Midbrain (tissue), 1 donor: ENCODE measurements at regions not wholly inside any gene's neighbourhood (a gene's known extent, or its start where the extent isn't known, plus 50 kb on each side); places are given as distances from the start of the nearest gene placed in this dataset.

Experiments used
- DNase-seq: peaks from one replicate; lab custom pipeline; 2025; lab: John Stamatoyannopoulos, UW

GRCh38 chr1:163406772-163407171, 85.0 kb downstream of the NUF2 start:
- DNase-seq, result no peak

GRCh38 chr1:163408262-163408661, 86.5 kb downstream of the NUF2 start:
- no peak for DNase-seq

- DNase-seq, result peak; percentile 61
Observed at GRCh38 chr1:163410073-163410999, 88.6 kb downstream of the NUF2 start.

DNA sequence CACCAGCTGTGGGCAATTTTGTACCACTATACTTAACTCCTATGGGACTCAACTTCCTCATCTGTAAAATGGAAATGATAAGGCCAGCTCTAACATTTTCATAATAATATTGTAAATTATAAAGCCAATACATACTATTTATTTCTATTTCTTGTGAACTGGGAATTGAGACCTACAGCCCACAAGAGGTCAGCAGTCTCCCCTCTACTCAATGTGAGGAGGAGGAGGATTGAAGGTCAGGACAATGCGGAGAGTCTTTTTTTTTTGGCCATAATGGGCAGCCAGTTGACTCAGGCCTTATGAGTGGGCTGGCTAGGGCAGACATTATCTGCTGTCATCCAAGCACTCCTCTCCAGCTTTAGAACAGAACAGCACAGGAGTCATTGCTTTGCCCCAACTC, 90.5 kb downstream of the NUF2 start:
- DNase-seq, result no peak

DNA sequence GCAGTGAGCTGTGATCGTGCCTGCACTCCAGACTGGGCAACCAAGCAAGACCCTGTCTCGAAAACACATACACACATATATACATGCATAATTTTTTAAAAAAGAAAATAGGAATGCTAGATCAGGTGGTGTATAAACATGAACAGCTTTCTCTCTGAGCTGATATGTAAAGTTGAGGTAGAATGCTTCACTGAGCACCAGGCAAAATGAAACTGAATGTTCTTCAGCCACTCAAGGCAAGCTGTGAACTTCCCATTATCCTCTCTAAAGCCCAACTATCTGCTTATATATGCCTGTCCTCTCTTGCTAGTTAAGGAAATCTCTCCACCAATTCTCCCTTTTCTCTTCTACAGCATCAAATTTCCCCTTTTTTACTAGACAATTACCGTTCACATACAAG, 93.0 kb downstream of the NUF2 start:
- no peak for DNase-seq

DNA sequence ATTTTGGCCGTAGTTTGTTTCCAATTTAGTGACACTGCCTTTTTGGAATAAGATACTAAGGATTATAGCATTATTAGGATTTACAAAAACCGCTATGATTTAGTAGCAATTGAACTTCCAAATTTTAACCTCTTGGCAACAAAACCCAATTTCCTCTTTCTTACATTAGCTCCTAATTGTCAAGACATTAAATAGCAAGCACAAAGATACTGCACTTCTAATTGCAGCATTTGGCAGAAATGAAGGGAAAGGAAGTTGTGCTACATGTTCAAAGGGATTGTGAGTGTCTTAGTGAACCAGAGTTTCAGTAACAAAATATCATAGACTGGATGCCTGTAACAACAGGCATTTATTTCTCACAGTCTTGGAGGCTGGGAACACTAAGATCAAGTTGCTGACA, 99.9 kb downstream of the NUF2 start:
- DNase-seq, result no peak

DNA sequence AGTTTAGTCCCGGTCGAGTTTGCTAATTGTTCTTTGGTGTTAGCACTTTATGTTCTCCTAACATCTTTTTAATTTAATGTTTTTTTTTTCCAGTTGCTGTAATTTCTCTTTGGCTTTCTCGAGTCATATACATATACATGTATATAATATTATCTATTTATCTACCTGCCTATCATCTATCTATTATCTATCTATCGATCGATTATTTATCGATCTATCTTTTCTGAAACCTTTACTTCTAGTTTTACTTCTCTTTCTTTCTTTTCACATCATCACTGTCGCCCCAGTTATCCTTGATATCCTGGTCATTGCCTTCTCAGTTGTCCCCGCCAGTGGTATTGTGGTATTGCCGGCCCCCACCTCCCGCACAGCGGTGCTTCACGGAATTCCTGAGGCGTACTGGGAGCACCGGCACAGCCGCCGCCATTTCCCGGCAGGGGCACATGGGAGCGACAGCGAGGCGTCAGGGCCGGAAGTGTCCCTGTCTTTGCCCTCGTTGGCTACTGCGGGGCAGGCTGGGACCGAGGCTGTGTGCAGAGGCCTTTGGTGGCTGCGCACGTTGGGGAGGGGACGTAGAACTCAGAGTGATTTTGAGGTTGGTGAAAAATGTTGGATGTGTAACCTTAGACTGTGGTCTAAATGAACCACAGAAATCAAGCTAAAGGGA, 101.1 kb downstream of the NUF2 start:
- DNase-seq, result no peak

DNA sequence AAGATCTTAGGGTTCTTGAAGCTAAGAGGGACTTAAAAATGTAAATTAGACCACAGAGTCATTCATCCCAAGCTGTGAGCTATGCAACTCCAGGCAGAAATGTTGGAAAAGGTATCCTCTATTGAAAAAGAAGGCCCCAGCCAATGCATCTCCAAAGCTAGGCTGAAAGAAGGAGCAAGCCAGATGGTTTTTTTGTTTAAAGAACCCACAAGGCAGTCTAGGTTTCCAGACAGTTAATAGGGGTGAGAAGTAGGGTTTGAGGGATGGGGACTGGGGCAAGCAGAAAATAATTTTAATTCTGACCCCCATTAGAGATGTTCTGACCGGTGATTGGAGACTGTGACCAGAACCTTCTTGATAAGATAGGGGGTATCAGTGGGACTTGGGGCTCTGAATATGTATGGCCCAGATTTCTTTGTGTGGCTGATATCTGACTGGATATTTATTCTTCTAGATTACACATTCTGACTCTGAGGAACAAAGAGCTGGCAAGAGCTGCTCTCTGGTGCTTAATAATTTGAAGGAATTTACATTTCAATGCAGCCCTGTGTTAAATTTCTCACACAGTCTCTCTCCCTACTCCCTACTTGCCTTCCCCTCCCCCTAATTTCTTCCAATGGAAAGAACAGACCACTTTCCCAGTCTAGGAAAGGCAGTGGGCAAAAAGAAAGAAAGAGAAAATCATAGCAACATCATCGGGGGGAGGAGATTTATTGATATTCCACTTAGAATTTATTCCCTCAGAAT, 104.9 kb downstream of the NUF2 start:
- DNase-seq, result no peak

GRCh38 chr1:163427279-163427678, 105.5 kb downstream of the NUF2 start:
- no peak for DNase-seq

DNA sequence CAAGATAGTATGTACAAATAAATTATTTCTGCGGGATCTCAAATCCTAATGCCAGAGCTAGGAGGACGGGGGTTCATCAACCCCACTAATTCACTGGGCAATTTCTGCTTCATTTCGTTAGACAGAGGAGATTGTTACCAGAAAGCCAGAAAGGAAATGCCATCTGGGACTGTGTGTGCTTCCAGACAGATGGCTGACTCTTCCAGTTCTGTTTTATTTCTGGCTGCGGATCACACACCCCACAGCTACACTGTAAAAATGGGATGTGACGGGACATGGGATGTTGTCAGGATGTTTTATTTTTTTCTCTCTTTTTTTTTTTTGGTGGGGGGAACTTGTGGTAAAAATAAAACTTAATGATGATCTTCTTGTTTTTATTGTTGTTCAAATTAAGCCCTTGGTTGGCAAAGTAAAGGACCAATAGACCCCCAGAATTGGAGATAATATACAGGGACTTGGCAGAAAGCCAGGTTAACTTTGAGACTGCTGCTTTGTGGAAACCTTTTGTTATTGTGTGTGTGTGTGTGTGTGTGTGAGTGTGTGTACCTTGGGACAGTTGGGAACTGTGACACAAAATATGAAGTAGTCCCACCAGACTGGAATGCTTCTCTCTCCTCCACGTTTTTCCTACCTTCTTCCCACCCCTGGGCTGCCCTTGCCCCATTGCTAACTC, 114.5 kb downstream of the NUF2 start:
- no peak for DNase-seq

DNA sequence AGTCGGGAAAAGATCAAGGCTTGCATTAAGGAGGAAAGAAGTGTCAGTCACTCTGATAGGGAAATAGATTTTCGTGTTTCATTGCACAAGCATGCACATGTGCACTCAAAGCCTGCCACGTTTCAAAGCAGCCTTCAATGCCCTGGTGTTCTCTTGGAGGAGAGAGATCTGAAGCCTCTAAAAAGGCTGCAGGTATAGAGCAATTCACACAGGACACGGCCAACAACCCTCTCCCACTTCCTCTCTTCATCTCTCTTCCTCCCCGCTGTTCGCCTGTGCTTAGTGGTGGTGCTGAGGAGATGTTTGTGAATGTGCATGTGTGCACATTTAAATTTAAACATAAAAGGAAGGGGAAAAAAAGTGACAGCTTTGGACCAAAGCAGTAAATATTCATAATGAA, 117.7 kb downstream of the NUF2 start:
- no peak for DNase-seq

- no peak for DNase-seq
Observed at GRCh38 chr1:163440090-163440489, 118.3 kb downstream of the NUF2 start.

DNA sequence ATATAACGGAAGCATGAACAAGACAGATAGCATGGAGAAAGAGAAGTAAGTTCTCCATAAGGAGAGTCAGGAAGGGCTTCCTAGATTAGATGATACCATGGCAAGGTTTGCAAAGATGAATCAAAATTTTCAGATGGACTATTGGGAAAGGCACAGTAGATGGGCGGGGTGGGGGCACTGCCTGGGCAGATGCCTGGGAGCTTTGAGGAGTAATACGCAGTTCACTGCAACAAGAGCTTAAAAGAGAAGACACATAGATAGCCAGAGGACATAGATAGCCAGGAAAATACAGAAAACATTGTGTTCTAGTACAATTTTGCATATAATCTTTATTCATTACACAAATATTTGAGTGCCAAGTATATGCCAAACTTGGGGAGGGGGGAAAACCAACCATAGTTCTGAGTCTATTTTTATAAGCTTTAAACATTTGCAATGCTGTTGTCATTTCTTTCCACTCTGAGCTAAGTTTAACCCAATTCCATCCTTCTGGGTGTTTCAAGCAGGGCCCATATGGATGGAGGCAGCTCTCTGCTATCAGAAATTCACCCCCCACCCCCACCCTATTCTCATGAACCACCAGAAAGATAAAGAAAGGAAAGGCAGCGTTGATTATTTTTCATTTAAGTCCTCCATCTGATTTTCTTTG, 120.6 kb downstream of the NUF2 start:
- no peak for DNase-seq

DNA sequence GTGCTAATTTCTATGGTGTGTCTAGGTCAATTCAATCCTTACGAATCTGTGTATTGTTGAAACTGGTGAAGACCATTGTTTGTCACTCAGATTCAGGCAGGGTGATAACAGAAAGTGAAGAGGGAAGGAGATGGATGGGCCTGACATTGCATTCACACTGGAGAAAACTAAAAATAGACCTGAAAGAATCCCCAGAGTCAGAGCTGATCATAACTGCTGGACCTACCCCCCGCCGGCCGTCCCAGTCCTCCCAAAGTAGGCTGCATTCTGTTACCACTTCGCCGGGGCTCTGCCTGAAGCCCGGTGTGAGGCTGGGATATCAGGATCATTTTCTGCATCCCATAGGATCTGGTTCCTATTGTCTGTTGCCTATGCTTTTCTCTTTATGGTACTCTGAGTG, 121.1 kb downstream of the NUF2 start:
- no peak for DNase-seq

- no peak for DNase-seq
Observed at GRCh38 chr1:163443863-163444262, 122.1 kb downstream of the NUF2 start.

DNA sequence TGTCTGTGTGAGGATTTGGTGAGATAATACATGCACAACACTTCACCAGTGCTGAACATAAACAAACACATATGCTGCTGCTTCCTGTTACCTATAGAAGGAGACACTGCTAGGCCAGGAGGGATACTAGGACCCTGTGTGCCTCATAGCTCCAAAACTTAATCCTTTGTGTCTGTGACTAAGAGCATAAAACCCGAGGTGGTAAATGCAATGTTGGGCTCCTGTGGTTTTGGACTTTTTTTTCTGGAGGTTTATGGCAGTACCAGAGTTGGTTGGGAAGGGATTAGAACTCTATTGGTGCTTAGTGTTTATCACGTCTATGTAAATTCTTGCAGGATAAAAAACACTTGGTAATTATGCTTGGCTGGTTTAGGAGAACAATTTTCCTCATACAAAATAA, 122.9 kb downstream of the NUF2 start:
- DNase-seq, result no peak

GRCh38 chr1:163450986-163451385, 129.2 kb downstream of the NUF2 start:
- DNase-seq, result no peak

- no peak for DNase-seq
Observed at GRCh38 chr1:163459539-163459938, 137.8 kb downstream of the NUF2 start.

DNA sequence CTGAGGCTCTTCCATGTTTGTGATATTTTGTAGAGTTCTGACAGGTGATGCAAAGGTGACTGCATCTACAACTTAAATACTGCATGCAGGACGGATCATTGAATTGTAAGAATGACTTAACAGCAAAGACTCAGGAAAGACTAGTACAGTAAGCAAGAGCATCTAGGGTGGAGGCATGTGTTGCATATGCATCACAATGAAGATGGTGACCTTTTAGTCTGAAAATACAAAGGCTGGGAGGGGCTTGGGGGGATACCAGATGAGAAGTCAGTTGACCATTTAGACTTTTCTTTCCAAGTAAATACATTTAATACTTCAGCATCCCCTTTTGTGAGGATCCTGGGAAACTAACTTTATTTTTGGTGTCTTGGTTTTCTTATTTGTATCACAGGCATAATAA, 145.5 kb downstream of the NUF2 start:
- no peak for DNase-seq

GRCh38 chr1:163471779-163472650, 150.3 kb downstream of the NUF2 start:
- no peak for DNase-seq
